Neural cell (in vitro differentiated cells): ENCODE measurements at regions not wholly inside any gene's neighbourhood (a gene's known extent, or its start where the extent isn't known, plus 50 kb on each side); places are given as distances from the start of the nearest gene placed in this dataset.

ENCODE experiments used
- CTCF ChIP-seq: fragments of 450-650 bp; IDR thresholded peaks from 2 replicates; pipeline ENCODE4 v1.5.1; 2014; ENCODE audit warnings: antibody characterized with exemption, mild to moderate bottlenecking, moderate library complexity; ENCODE audit not compliant: poor library complexity, severe bottlenecking
- EP300 ChIP-seq: fragments of 450-650 bp; conservative IDR thresholded peaks from 2 replicates; pipeline ENCODE4 v1.6.1; 2014; ENCODE audit warnings: antibody characterized with exemption, mild to moderate bottlenecking, moderate library complexity; ENCODE audit not compliant: poor library complexity, severe bottlenecking
- EZH2 ChIP-seq: fragments of 200-600, 300-800 bp; shearing (Covaris generic), sonication (generic); IDR thresholded peaks from 2 replicates; pipeline ENCODE4 v1.6.1; 2014; ENCODE audit warnings: antibody characterized with exemption, low read length, borderline replicate concordance, mild to moderate bottlenecking; ENCODE audit not compliant: insufficient read depth, poor library complexity, severe bottlenecking
- POLR2AphosphoS5 ChIP-seq: IDR thresholded peaks from 2 replicates; pipeline ENCODE4 v1.6.1; 2012
- SMC3 ChIP-seq: fragments of 450-650 bp; conservative IDR thresholded peaks from 2 replicates; pipeline ENCODE4 v1.6.1; 2014; ENCODE audit warnings: antibody characterized with exemption, mild to moderate bottlenecking, moderate library complexity; ENCODE audit not compliant: poor library complexity

- TF ChIP-seq CTCF (no peak), EP300 (no peak), EZH2 (no peak), POLR2AphosphoS5 (no peak), SMC3 (no peak)
Measured at GRCh38 chr2:42877511-42877910, 85.1 kb upstream of the HAAO start.
